ENCODE measurements at regions not wholly inside any gene's neighbourhood (a gene's known extent, or its start where the extent isn't known, plus 50 kb on each side); places are given as distances from the start of the nearest gene placed in this dataset.

- no peak for TF ChIP-seq REST (IDR thresholded peaks at IDR 0.05; ENCODE audit: insufficient read depth in 1 of 2, low read depth in 2 of 2, low read length in 2 of 2)
- TF ChIP-seq FOXP2 (optimal IDR thresholded peaks at IDR 0.05; ENCODE audit: borderline replicate concordance, extremely low read depth, extremely low read length, insufficient read depth), result no peak
- no peak for TF ChIP-seq POLR2AphosphoS5 (IDR thresholded peaks at IDR 0.05; ENCODE audit: low read depth, low read length)
- TF ChIP-seq SIN3A (IDR thresholded peaks at IDR 0.05; ENCODE audit: borderline replicate concordance, insufficient read depth, low read length), result no peak
- TF ChIP-seq TAF1 (IDR thresholded peaks at IDR 0.05; ENCODE audit: borderline replicate concordance, insufficient read depth, low read length), result no peak
Measured at GRCh38 chr22:26885441-26886261, 228.3 kb downstream of the MIAT start.

GRCh38 chr22:26887456-26887855, 230.1 kb downstream of the MIAT start:
- TF ChIP-seq TAF1 (IDR thresholded peaks at IDR 0.05; ENCODE audit: borderline replicate concordance, insufficient read depth, low read length) (no peak), REST (IDR thresholded peaks at IDR 0.05; ENCODE audit: insufficient read depth in 1 of 2, low read depth in 2 of 2, low read length in 2 of 2) (no peak), SIN3A (IDR thresholded peaks at IDR 0.05; ENCODE audit: borderline replicate concordance, insufficient read depth, low read length) (no peak), FOXP2 (optimal IDR thresholded peaks at IDR 0.05; ENCODE audit: borderline replicate concordance, extremely low read depth, extremely low read length, insufficient read depth) (no peak), POLR2AphosphoS5 (IDR thresholded peaks at IDR 0.05; ENCODE audit: low read depth, low read length) (no peak)

GRCh38 chr22:26887916-26888315, 230.5 kb downstream of the MIAT start:
- TF ChIP-seq REST (IDR thresholded peaks at IDR 0.05; ENCODE audit: insufficient read depth in 1 of 2, low read depth in 2 of 2, low read length in 2 of 2) (no peak), TAF1 (IDR thresholded peaks at IDR 0.05; ENCODE audit: borderline replicate concordance, insufficient read depth, low read length) (no peak), SIN3A (IDR thresholded peaks at IDR 0.05; ENCODE audit: borderline replicate concordance, insufficient read depth, low read length) (no peak)

- TF ChIP-seq TAF1 (IDR thresholded peaks at IDR 0.05; ENCODE audit: borderline replicate concordance, insufficient read depth, low read length) (no peak), FOXP2 (optimal IDR thresholded peaks at IDR 0.05; ENCODE audit: borderline replicate concordance, extremely low read depth, extremely low read length, insufficient read depth) (no peak), SIN3A (IDR thresholded peaks at IDR 0.05; ENCODE audit: borderline replicate concordance, insufficient read depth, low read length) (no peak), POLR2AphosphoS5 (IDR thresholded peaks at IDR 0.05; ENCODE audit: low read depth, low read length) (no peak), REST (IDR thresholded peaks at IDR 0.05; ENCODE audit: insufficient read depth in 1 of 2, low read depth in 2 of 2, low read length in 2 of 2) (no peak)
Measured at GRCh38 chr22:26888887-26889286, 231.5 kb downstream of the MIAT start.

Data from PFSK-1 (cell line).